Keratinocyte (primary cell): ENCODE measurements at regions not wholly inside any gene's neighbourhood (a gene's known extent, or its start where the extent isn't known, plus 50 kb on each side); places are given as distances from the start of the nearest gene placed in this dataset.

ENCODE experiments used
- DNase-seq: peaks from one replicate; pipeline ENCODE4 v3.0.0-alpha.2; 2011; ENCODE audit warnings: low read depth, missing footprints, low spot score
- FAIRE-seq: peaks from 2 replicates; lab custom pipeline; 2011; peaks lifted over from hg19 to GRCh38; lab: Jason Lieb, UNC
- H2AFZ ChIP-seq: 2 replicates; pipeline ENCODE4 v1.6.0; 2012; ENCODE audit warnings: low read length, control low read depth, inconsistent platforms; ENCODE audit not compliant: control insufficient read depth
- H3K27ac ChIP-seq: 2 replicates; pipeline ENCODE4 v1.5.1; 2011; ENCODE audit warnings: low read length; ENCODE audit not compliant: control insufficient read depth, insufficient read depth
- H3K27me3 ChIP-seq: 3 replicates; pipeline ENCODE4 v1.6.0; 2011; ENCODE audit warnings: low read length; ENCODE audit not compliant: control insufficient read depth, insufficient read depth; ENCODE audit errors: extremely low read depth
- H3K36me3 ChIP-seq, 2 experiments: 2 replicates in 1 of 2; 3 replicates in 1 of 2; pipeline ENCODE4 v1.5.1; 2011; ENCODE audit warnings: low read length in 2 of 2, mild to moderate bottlenecking in 1 of 2; ENCODE audit not compliant: control insufficient read depth in 2 of 2, insufficient read depth in 2 of 2; ENCODE audit errors: extremely low read depth in 1 of 2
- H3K4me1 ChIP-seq: 3 replicates; pipeline ENCODE4 v1.5.1; 2011; ENCODE audit warnings: low read length; ENCODE audit not compliant: control insufficient read depth, insufficient read depth; ENCODE audit errors: extremely low read depth
- H3K4me2 ChIP-seq: 3 replicates; pipeline ENCODE4 v1.6.0; 2011; ENCODE audit warnings: low read depth, low read length; ENCODE audit not compliant: control insufficient read depth, insufficient read depth; ENCODE audit errors: extremely low read depth
- H3K4me3 ChIP-seq, 3 experiments: fragments of 200-600 bp in 1 of 3; sonication (generic) in 1 of 3; 2 replicates in 2 of 3; 3 replicates in 1 of 3; pipeline ENCODE4 v1.5.1; 2011 to 2016; ENCODE audit warnings: low read length in 3 of 3, mild to moderate bottlenecking in 3 of 3, control low read depth in 2 of 3, inconsistent platforms in 1 of 3, low read depth in 1 of 3, mixed read lengths in 1 of 3, mixed run types in 1 of 3, moderate library complexity in 1 of 3; ENCODE audit not compliant: control insufficient read depth in 2 of 3, insufficient read depth in 2 of 3; ENCODE audit errors: extremely low read depth in 1 of 3
- H3K79me2 ChIP-seq: 2 replicates; pipeline ENCODE4 v1.6.0; 2012; ENCODE audit warnings: low read length; ENCODE audit not compliant: control insufficient read depth, insufficient read depth
- H3K9ac ChIP-seq: 3 replicates; pipeline ENCODE4 v1.6.0; 2011; ENCODE audit warnings: low read length; ENCODE audit not compliant: control insufficient read depth, insufficient read depth; ENCODE audit errors: extremely low read depth
- H3K9me1 ChIP-seq: 3 replicates; pipeline ENCODE4 v1.6.0; 2011; ENCODE audit warnings: low read length; ENCODE audit not compliant: control insufficient read depth, insufficient read depth; ENCODE audit errors: extremely low read depth
- H3K9me3 ChIP-seq: 2 replicates; pipeline ENCODE4 v1.5.1; 2012; ENCODE audit warnings: low read depth, low read length; ENCODE audit not compliant: control insufficient read depth
- H4K20me1 ChIP-seq: 3 replicates; pipeline ENCODE4 v1.6.0; 2011; ENCODE audit warnings: low read length; ENCODE audit not compliant: control insufficient read depth, insufficient read depth; ENCODE audit errors: extremely low read depth
- EZH2 ChIP-seq: IDR thresholded peaks from one replicate; pipeline ENCODE4 v1.6.1; 2012; ENCODE audit warnings: inconsistent platforms, mild to moderate bottlenecking, low read length, moderate library complexity
- dilution Hi-C: fragments of 300-500 bp; cut with MboI; formaldehyde crosslinking; loops from one replicate; pipeline ENCODE4 v1.7.0; 2020; ENCODE audit warnings: low sequenced_read_pairs; ENCODE audit not compliant: extremely low pct_ligation_motif_present
- TF ChIP-seq, protein P1 (sequence below), 3 experiments: IDR thresholded peaks in 1 of 3; conservative IDR thresholded peaks in 1 of 3; optimal IDR thresholded peaks in 1 of 3; 2 replicates in 2 of 3; 3 replicates in 1 of 3; pipeline versions ENCODE3 to v1.5.1; 2011; ENCODE audit warnings: low read length in 3 of 3, mild to moderate bottlenecking in 3 of 3, moderate library complexity in 2 of 3, control low read depth in 1 of 3, inconsistent platforms in 1 of 3; ENCODE audit not compliant: insufficient read depth in 2 of 3; ENCODE audit errors: extremely low read depth in 1 of 3

DNA sequence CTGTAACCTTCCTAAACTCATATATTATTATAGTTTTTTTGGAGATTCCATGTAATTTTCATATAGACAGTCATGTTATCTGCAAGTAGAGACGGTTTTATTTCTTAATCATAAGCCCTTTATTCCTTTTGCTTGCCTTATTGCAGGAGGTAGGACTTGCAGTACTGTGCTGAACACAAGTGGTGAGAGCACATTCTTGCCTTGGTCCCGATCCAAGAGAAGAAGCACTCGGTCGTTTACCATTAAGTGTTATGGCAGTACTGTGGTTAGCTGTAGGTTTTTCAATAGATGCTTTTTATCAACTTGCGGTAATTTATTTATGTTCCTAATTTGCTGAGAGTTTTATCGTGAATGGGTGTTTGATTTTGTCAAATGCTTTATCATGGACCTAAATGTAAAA is 305.7 kb downstream of the DYSF start:
- dilution Hi-C loops, result no loop called here
- Histone ChIP-seq H3K27ac (no peak overlapping the region), H3K9me1 (no peaks in the 10 kb centered on the region), H3K4me1 (no peaks in the 10 kb centered on the region), H4K20me1 (no peaks in the 10 kb centered on the region), H2AFZ (no peak overlapping the region), H3K4me3 (no peak overlapping the region), H3K79me2 (no peaks in the 10 kb centered on the region), H3K9me3 (no peaks in the 10 kb centered on the region), H3K36me3 (no peaks in the 10 kb centered on the region), H3K9ac (no peak overlapping the region), H3K27me3 (no peaks in the 10 kb centered on the region), H3K4me2 (no peak overlapping the region)
- FAIRE-seq (no peak), DNase-seq (no peak)
- TF ChIP-seq EZH2, result no peak
- TF ChIP-seq, protein P1, sequence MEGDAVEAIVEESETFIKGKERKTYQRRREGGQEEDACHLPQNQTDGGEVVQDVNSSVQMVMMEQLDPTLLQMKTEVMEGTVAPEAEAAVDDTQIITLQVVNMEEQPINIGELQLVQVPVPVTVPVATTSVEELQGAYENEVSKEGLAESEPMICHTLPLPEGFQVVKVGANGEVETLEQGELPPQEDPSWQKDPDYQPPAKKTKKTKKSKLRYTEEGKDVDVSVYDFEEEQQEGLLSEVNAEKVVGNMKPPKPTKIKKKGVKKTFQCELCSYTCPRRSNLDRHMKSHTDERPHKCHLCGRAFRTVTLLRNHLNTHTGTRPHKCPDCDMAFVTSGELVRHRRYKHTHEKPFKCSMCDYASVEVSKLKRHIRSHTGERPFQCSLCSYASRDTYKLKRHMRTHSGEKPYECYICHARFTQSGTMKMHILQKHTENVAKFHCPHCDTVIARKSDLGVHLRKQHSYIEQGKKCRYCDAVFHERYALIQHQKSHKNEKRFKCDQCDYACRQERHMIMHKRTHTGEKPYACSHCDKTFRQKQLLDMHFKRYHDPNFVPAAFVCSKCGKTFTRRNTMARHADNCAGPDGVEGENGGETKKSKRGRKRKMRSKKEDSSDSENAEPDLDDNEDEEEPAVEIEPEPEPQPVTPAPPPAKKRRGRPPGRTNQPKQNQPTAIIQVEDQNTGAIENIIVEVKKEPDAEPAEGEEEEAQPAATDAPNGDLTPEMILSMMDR (optimal IDR thresholded peaks at IDR 0.05 in 1 of 3, IDR thresholded peaks at IDR 0.05 in 1 of 3, conservative IDR thresholded peaks at IDR 0.05 in 1 of 3; ENCODE audit: extremely low read depth in 1 of 3, insufficient read depth in 2 of 3, low read length in 3 of 3), result no peak

DNA sequence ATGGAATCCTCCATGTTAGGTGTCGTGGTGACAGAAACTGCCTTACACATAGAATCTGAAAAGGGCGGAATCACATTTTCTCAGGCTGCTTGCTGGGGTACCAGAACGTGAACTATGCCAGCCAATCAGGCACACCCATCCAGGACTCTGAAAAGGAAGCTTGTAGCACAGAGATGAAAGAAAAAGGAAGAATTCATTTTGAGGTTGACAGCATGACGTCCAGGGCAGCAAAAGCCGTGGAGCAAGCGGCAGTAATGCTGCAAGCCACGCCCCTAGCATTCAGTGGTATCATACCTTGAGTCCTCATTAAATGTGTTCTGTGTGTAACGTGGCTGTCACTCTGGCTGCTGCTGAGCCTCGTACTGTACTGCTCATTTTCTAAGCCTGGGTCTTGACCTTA is 304.0 kb downstream of the DYSF start:
- Histone ChIP-seq H3K36me3 (no peaks in the 10 kb centered on the region), H3K9me3 (no peaks in the 10 kb centered on the region), H3K4me3 (no peak overlapping the region), H3K27ac (no peak overlapping the region), H3K4me2 (no peak overlapping the region), H3K9me1 (no peaks in the 10 kb centered on the region), H2AFZ (no peak overlapping the region), H3K9ac (no peak overlapping the region), H3K79me2 (no peaks in the 10 kb centered on the region), H3K27me3 (no peaks in the 10 kb centered on the region), H3K4me1 (no peaks in the 10 kb centered on the region), H4K20me1 (no peaks in the 10 kb centered on the region)
- no peak for DNase-seq
- TF ChIP-seq, protein P1 (optimal IDR thresholded peaks at IDR 0.05 in 1 of 3, IDR thresholded peaks at IDR 0.05 in 1 of 3, conservative IDR thresholded peaks at IDR 0.05 in 1 of 3; ENCODE audit: extremely low read depth in 1 of 3, insufficient read depth in 2 of 3, low read length in 3 of 3), result no peak
- no peak for TF ChIP-seq EZH2
- dilution Hi-C loops, result no loop called here
- FAIRE-seq, result no peak
